ENCODE measurements at regions not wholly inside any gene's neighbourhood (a gene's known extent, or its start where the extent isn't known, plus 50 kb on each side); places are given as distances from the start of the nearest gene placed in this dataset.

GRCh38 chr14:56953884-56954283 is 143.6 kb upstream of the OTX2 start (continued):
- TF ChIP-seq ZNF785 (tag by site-specific recombination; IDR thresholded peaks at IDR 0.05) (no peak), ZNF561 (tag by site-specific recombination; IDR thresholded peaks at IDR 0.05; ENCODE audit: borderline replicate concordance) (no peak), ZBTB17 (tag by site-specific recombination; IDR thresholded peaks at IDR 0.05) (no peak), TCF7L2 (IDR thresholded peaks at IDR 0.05; ENCODE audit: borderline replicate concordance, low read depth, low read length) (no peak), ZBTB11 (tag by site-specific recombination; conservative IDR thresholded peaks at IDR 0.05; ENCODE audit: low read depth) (no peak), ZNF121 (tag by site-specific recombination; IDR thresholded peaks at IDR 0.05) (no peak), REPIN1 (tag by site-specific recombination; IDR thresholded peaks at IDR 0.05; ENCODE audit: low read depth) (no peak), ZNF658 (tag by site-specific recombination; IDR thresholded peaks at IDR 0.05) (no peak), ZNF335 (tag by site-specific recombination; conservative IDR thresholded peaks at IDR 0.05) (no peak), ZNF16 (tag by site-specific recombination; IDR thresholded peaks at IDR 0.05; ENCODE audit: low read depth) (no peak)

GRCh38 chr14:56952766-56953473 is 142.6 kb upstream of the OTX2 start:
- ChIA-PET CTCF (no interaction called here), POLR2A (no interaction called here)
- no peaks in the 10 kb centered on the region for H3K36me3 ChIP-seq (ENCODE audit: control insufficient read depth in 2 of 2, insufficient read depth in 1 of 2, low read length in 2 of 2)
- peaks cover 12% of the 10 kb centered on the region for H3K4me1 ChIP-seq (ENCODE audit: control insufficient read depth, insufficient read depth, low read length)
- peak; percentile 59; the same call in 1 of the 2 replicates for TF ChIP-seq ZNF350 (tag by site-specific recombination; IDR thresholded peaks at IDR 0.05)
- no peak for TF ChIP-seq YY1 (tag by site-specific recombination; IDR thresholded peaks at IDR 0.05)
- no peak for TF ChIP-seq ZNF391 (tag by site-specific recombination; IDR thresholded peaks at IDR 0.05; ENCODE audit: borderline replicate concordance, low read depth)
- H3K9me3 ChIP-seq (ENCODE audit: control insufficient read depth, insufficient read depth, low read depth, low read length), result no peaks in the 10 kb centered on the region
- no peak overlapping the region for H3K27ac ChIP-seq (ENCODE audit: extremely low read depth, low read depth, low read length)
- H3K4me3 ChIP-seq (ENCODE audit: low read depth, low read length), result no peak overlapping the region

- Histone ChIP-seq H3K36me3 (ENCODE audit: control insufficient read depth in 2 of 2, insufficient read depth in 1 of 2, low read length in 2 of 2) (no peaks in the 10 kb centered on the region), H3K27ac (ENCODE audit: extremely low read depth, low read depth, low read length) (no peak overlapping the region), H3K4me3 (ENCODE audit: low read depth, low read length) (no peak overlapping the region), H3K9me3 (ENCODE audit: control insufficient read depth, insufficient read depth, low read depth, low read length) (no peaks in the 10 kb centered on the region), H3K4me1 (ENCODE audit: control insufficient read depth, insufficient read depth, low read length) (peaks cover 12% of the 10 kb centered on the region)
- CTCF ChIA-PET, result interaction anchor here (1.2 kb wide), 1 partner anchor 11 kb away, joined by 3 read pairs; no protein-coding TSS in a partner anchor
- POLR2A ChIA-PET, result no interaction called here
- TF ChIP-seq ZNF423 (tag by site-specific recombination; IDR thresholded peaks at IDR 0.05) (no peak), ZNF529 (tag by site-specific recombination; IDR thresholded peaks at IDR 0.05; ENCODE audit: insufficient replicate concordance) (no peak), RBAK (tag by site-specific recombination; IDR thresholded peaks at IDR 0.05) (no peak), CTCF (tag by site-specific recombination; IDR thresholded peaks at IDR 0.05) (no peak), ZBTB7A (tag by site-specific recombination; IDR thresholded peaks at IDR 0.05; ENCODE audit: low read depth) (no peak), ZNF26 (tag by site-specific recombination; IDR thresholded peaks at IDR 0.05) (no peak)
- TF ChIP-seq, protein P1, sequence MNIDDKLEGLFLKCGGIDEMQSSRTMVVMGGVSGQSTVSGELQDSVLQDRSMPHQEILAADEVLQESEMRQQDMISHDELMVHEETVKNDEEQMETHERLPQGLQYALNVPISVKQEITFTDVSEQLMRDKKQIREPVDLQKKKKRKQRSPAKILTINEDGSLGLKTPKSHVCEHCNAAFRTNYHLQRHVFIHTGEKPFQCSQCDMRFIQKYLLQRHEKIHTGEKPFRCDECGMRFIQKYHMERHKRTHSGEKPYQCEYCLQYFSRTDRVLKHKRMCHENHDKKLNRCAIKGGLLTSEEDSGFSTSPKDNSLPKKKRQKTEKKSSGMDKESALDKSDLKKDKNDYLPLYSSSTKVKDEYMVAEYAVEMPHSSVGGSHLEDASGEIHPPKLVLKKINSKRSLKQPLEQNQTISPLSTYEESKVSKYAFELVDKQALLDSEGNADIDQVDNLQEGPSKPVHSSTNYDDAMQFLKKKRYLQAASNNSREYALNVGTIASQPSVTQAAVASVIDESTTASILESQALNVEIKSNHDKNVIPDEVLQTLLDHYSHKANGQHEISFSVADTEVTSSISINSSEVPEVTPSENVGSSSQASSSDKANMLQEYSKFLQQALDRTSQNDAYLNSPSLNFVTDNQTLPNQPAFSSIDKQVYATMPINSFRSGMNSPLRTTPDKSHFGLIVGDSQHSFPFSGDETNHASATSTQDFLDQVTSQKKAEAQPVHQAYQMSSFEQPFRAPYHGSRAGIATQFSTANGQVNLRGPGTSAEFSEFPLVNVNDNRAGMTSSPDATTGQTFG (tag by site-specific recombination; IDR thresholded peaks at IDR 0.05; ENCODE audit: borderline replicate concordance), result no peak
- TF ChIP-seq, protein P2, sequence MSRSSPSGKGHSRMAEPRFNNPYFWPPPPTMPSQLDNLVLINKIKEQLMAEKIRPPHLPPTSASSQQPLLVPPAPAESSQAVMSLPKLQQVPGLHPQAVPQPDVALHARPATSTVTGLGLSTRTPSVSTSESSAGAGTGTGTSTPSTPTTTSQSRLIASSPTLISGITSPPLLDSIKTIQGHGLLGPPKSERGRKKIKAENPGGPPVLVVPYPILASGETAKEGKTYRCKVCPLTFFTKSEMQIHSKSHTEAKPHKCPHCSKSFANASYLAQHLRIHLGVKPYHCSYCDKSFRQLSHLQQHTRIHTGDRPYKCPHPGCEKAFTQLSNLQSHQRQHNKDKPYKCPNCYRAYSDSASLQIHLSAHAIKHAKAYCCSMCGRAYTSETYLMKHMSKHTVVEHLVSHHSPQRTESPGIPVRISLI (tag by site-specific recombination; IDR thresholded peaks at IDR 0.05), result peak; percentile 42; the same call in 1 of the 2 replicates
Measured at GRCh38 chr14:56949828-56950227, 139.5 kb upstream of the OTX2 start.
